GM18909 (cell line): ENCODE measurements at regions not wholly inside any gene's neighbourhood (a gene's known extent, or its start where the extent isn't known, plus 50 kb on each side); places are given as distances from the start of the nearest gene placed in this dataset.
"Not testable (repeated sequence)": the region's sequence is repeated elsewhere in the genome, so short reads cannot be mapped to it uniquely, and the experiment has no call there.

ENCODE experiments used
- ATAC-seq: cut with Tn5 transposase; IDR thresholded peaks from one replicate; pipeline ENCODE4 v1.9.1; 2021; ENCODE audit warnings: mild to moderate bottlenecking; ENCODE audit not compliant: unreplicated experiment, poor library complexity

DNA sequence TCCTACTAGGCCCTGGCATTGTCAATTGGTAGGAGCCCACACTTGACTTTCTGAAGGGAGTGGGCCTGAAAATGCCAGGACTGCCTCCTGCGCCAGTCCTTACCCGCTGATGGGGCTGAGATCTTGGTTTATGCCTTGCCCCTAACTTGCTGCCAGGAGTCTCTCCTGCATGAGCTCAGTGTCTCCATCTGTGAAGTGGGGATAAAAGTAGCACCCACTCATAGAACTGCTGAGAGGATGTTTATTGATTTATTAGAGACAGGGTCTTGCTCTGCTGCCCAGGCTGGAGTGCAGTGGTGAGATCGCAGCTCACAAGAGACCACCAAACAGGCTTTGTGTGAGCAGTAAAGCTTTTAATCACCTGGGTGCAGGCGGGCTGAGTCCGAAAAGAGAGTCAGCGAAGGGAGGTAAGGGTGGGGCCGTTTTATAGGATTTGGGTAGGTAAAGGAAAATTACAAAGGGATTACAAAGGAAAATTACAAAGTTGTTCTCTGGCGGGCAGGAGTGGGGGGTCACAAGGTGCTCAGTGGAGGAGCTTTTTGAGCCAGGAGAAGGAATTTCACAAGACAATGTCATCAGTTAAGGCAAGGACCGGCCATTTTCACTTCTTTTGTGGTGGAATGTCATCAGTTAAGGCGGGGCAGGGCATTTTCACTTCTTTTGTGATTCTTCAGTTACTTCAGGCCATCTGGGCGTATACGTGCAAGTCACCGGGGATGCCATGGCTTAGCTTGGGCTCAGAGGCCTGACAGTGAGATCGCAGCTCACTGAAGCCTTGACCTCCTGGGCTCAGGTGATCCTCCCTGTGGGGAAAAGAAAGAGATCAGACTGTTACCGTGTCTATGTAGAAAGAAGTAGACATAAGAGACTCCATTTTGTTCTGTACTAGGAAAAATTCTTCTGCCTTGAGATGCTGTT is 93.7 kb downstream of the LSM3 start:
- ATAC-seq = not testable (repeated sequence)

DNA sequence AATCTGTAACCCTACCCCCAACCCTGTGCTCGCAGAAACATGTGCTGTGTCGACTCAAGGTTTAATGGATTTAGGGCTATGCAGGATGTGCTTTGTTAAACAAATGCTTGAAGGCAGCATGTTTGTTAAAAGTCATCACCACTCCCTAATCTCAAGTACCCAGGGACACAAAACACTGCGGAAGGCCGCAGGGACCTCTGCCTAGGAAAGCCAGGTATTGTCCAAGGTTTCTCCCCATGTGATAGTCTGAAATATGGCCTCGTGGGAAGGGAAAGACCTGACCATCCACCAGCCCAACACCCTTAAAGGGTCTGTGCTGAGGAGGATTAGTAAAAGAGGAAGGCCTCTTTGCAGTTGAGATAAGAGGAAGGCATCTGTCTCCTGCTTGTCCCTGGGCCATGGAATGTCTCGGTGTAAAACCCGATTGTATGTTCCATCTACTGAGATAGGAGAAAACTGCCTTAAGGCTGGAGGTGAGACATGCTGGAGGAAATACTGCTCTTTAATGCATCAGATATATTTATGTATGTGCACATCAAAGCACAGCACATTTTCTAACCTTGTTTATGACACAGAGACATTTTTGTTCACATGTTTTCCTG is 94.4 kb downstream of the LSM3 start:
- ATAC-seq = not testable (repeated sequence)

DNA sequence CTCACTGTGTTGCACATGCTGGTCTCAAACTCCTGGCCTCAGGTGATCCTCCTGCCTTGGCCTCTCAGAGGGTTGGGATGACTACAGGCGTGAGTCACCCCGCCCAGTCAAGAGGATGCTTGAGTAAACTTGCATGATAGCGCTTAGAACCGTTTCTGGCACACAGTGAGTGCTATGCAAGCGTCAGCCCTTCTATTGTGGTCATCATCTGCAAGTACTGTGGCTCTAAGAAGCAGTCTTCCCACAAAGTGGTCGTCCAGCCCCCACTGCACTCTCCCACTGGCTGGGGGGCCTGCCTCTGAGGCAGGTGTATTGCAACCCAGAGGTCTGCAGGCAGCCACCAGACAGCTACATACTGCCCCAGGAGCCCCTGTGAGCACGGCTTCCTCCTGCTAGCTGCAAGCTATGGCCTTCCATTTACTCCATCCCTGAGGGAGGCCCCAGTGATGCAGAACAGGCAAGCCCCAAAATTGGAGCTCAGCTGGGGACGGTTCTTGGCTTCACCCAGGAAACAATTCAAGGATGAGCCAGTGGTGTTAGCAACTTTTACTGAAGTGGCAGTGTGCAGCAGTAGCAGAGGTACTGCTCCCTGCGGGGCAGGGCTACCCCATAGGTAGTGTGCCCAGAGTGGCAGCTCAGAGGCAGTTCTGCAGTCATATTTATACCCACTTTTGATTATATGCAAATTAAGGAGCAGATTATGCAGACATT is 95.4 kb downstream of the LSM3 start:
- ATAC-seq = no peak

DNA sequence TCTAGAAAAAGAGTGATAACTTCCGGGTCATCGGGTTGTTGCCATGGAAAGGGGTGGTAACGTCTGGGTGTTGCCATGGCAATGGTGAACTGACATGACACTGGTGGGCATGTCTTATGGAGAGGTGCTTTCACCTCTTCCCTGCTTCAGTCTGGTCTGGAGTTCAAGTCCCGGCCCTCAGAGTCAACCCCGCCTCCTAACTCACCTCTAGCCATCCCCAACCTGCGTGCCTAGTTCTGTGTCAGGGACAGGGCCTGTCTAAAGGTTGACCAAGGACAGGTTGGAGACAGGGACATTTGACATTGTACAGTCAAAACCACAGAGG is 96.0 kb downstream of the LSM3 start:
- ATAC-seq = no peak

DNA sequence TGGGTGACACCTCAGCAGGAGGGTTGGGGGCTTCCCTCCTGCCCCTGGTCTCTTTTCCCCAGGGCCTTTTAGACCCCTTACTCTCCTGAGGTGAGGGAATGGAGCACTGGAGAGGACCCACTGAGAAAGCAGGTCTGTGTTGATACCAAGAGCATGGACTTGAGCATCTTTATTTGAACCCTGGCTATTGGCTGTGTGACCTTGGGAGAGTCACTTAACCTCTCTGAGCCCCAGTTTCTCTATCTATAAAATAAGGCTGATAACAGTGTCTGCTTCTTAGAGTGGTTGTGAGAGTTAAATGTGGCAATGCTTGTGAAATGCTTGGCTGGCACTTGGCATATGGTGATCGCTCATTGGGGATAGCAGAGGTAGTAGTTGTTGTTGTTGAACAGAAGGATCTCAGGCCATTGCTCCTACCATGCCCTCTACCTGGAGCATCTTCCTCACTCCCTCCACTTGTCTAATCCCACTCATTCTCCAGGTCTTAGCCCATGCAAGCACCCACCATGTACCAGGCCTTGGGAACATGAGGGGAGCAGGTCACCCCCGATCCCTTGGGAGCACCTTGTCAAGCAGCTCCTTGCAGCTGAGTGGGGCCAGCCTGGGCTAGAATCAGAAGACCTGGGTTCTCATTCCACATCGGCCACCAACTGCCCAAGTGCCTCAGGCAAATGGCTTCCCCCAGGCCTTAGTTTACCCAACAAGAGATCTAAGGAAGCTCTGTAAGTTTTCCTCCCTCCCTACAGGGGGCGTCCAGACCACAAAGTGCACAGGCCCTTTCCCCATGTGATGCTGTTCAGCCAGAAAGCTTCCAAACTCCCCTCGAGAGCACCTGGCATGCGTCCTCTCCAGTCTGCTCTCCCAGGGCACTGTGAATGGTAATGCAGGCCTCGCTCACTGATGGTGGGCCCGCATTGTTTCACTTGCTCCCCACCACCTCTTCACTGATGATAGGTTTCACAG is 96.7 kb downstream of the LSM3 start:
- ATAC-seq = no peak

DNA sequence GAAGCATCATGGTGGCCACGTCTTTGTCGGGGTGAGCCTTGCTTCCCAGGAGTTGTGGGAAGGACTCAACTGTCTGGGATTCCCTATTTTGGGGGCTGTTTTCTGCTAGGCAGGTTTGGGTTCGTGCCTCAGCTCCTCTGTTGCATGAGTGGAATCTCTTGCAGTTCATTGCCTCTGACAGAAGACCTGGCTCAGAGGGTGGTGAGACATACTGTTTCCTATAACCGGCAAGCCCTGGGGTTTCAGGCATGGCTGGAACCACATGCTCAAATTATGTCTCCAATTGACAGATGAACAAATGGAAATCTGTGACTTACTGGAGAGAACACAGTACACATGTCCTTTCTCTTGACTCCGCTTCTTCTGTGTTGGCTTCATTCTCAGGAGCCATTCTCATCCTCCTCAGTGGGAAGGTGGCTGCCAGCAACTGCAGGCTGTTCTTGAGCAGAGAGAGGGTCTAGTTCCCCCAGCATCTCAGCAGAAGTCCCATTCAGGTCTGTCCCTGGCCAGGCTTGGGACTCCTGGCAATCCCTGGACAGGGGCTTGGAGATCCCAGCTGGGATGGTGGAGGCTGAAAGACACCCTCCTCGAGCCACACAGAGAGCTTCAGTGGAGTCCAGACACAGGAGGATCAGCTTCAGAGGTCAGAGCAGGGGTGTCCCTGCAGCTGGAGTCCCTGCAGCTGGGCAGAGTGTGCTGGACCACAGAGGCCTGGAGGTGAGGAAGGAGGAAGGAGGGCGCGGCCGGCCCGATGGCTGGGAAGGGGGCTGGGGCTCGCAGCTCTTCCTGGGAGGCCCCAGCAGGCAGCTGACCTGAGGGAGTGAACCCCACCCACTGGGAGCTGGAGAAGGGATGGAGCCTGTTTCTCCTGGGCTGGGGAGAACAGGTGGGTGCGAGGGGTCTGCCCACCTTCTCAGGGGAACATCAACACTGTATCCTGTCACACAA is 97.6 kb downstream of the LSM3 start:
- ATAC-seq = no peak

DNA sequence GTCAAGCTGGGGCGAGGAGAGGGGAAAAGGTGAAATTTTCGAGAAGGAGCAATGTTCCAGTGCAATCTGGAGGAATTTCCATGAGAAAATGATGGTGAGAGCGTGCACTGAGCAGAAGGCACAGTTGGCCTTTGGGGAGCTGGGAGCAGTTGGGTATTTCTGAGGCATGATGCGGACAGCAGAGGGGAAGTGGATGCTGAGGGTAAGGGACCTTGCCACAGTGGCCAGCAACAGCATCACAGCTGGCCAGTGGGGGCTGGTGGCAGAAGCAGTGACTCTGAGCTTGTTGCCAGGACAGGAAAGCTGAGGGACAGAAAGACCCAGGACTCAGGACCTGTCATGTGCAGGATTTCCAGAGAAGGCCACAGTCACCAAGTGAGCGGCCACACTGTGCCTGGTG is 98.9 kb downstream of the LSM3 start:
- ATAC-seq = no peak

DNA sequence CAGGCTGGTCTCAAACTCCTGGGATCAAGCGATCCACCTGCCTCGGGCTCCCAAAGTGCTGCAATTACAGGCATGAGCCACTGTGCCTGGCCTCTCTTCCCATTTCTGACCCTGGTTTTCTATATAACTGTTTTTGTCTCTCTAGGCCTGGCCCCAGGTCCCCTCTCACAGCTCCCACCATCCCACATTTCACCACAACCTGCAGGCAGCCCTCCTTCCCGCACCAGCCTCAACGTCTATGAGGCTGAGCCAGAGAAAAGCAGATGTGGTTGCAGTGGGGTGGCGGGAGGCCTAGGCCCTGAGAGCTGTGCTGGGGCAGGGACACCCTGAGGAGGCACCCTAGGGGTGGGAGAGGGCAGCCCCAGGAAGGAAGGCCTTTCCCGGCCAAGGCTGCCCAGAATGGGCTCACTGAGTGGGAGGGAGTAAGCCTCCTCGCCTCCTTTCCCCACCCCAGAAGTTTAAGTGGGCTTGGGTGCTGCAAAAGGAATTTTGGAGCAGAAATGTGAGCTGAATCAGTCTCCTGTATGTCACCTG is 99.7 kb downstream of the LSM3 start:
- ATAC-seq = no peak

DNA sequence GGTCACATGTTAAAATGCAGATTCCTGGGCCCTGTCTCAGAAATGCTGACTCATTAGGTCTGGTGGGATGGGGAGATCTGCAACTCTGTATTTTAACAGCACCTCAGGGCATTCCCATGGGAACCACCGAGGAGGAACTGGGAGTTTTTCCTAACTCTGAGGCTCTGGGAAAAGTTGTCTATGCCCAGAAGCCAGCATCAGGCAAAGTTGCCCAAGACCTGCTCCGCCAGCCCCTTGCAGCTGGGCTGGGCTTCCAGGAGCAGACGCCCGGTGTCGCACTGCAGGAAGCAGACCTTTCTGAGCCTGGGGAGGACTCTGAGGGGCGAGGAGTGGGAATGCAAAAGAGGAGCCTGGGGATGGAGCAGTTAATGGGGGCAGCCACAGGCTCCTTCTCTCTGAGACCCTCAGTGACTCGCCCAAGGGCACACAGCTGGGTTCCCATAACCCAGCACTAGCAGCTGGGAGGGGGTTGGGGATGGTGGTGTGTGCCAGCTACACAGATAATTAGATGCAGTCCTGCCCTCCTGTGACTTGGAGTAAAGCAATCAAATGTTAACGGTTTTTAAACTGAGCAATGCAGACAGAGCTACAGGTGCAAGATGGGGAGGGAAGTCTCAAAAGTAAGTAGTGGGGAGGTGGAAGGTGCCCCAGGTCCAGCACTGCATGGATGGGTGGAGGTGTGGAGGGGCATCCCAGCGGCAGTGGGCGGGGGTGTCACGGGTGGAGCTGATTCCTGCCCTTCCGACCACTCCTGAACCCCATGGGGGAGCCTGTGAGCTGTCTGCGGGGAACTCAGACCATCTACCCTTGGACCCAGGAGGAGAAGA is 100.4 kb downstream of the LSM3 start:
- no peak for ATAC-seq

DNA sequence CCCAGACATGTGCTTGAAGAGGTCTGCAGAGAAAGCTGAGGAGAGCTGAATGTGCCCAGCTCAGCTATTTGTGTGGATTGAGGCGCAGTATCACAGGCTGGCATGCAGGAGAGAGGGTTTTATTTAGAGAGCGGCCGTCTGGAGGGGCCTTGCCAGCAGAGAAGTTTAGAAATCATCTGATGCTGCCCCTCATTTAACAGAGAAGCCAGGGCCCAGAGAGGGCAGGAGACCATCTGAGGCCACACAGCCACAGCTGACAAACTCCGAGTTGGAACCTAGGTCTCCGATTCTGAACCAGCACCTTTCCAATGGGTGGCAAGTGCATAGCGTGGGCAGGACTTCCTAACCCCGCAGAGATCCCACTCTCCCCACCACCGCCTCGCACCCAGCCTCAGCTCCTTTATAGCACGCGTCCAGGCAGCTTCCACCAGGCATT is 101.0 kb downstream of the LSM3 start:
- ATAC-seq = no peak

DNA sequence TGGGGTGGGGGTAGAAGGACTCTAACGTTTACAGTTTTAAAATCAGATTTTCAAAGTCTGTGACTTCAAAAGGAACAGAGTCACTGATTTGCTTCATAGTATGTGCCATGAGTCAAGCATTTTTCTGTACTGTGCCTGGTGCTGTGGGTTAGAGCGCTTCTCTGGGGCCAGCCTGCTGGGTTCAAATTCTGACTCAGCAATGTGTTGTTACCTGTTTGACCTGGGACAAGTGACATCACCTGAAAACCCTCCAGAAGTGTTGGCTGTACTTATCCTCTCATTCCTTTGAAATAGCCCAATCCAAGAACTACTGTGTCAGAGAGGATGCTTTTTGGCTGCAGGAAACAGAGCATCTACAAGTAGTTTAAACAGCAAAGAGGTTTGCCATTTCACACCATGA is 101.7 kb downstream of the LSM3 start:
- no peak for ATAC-seq

DNA sequence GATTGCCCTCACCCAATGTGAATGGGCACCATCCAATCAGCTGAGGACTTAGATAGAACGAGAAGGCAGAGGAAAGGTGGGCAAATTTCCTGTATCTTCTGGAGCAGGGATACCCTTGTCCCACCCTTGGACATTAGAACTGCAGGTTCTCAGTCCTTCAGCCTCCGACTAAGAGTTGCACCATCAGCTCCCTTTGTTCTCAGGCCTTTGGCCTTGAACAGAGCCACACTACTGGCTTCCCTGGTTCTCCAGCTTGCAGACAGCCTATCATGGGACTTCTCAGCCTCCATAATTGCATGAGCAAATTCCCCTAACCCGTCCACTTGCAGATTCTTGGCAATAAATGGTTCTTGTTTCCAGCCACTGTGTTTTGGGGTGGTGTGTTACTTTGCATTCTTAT is 102.4 kb downstream of the LSM3 start:
- no peak for ATAC-seq

DNA sequence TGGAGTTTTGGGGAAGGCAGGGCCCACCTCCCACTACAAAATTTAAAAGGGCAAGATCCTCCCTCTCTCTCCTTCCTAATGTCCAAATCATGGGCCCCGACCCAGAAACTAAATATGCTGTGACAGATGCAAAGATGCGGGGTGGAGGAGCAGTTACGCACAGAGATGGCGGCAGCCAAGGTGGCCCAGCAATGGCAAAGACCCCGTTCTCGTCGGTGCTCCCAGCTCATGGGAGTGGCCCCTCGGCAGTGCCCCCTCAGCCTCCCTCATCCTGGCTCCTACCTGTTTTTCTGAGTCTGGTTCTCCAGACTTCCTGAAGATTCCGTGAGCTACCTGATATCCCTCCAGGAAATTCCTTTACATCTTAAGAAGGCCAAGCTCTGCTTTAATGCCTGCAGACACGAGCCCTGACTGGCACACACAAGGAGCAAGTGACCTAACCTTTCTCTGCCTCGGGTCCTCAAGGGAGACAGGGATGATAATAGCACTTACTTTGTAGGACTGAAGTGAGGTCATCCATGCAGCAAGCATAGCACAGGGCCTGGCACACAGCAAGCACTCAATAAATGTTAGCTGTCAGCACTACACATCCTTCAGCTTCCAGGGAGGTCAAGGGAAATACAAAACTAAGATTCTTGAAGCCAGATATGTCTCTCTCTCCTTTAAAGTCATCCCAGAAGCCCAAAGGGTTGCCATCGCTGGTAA is 103.5 kb downstream of the LSM3 start:
- no peak for ATAC-seq

DNA sequence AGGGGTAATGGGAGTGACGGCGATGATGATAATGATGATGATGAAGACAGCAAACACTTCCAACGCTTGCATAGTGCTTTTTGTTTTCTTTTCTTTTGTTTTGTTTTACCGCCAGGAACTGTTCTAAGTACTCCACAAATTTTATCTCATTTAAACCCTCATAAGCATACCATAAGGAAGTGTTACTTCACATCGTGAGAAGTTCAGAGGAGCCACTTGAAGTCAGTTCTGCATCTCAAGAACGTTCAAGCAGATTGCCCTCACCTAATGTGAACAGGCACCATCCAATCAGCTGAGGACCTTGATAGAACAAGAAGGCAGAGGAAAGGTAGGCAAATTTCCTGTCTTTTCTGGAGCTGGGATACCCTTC is 104.1 kb downstream of the LSM3 start:
- ATAC-seq = no peak

DNA sequence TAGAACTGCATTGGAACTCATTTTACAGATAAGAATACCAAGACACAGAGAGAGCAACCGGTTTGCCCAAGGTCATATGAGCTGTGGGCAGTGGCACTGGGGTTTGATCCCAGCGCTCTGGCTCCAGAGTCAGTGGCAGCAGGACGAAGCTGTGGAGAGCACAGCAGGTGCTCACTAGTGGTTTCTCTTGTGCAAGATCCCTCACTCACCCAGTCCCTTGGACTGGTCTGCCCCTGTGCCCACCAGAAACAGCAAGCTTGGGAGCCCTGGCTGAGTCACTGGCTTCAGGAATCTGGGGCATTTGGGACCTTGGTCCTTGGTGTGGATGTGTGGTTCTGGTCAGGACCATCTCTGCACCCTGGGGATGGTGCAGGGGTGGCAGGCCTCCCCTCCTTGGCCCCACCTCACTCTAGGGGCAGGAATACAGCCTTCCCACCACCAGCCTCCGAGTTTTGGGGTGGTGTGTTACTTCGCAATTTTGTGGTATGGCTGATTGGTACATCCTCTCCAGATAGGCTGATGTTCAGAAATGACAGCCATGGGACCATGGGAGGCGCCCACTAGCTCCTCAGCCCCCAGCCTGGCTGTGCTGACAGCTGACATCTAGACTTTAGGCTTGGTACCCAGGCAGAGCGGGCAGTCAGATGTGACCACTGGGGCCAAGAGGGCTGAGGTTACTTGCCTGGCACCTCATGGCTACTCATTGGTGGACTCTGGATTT is 104.6 kb downstream of the LSM3 start:
- no peak for ATAC-seq

DNA sequence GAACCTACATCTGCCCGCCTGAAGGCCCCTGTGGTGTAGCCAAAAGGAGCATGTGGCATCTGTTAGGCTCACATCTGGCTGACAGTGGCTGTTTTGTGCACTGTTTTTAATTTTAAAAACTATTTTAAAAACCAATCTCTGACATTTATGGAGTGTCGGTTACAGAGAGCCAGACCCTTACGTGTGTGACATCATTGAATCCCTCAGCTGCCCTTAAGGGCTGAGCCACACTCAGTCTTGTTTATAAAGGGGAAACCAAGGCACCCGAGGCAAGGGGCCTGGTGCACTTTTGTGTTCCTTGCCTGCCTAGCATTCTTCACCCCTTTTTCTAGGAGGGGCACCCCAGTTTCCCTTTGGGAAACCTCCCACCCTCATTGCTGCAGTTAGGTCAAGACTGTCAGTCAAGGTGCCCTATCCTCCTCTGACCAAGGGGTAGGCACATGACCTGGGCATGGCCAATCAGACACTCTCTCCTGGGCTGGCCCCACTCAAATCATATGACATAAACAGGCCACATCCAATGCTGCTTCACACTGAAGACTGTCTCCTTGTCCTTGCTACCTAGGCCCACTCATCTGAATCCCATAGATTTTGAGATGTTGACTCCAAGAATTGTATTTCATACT is 105.3 kb downstream of the LSM3 start:
- no peak for ATAC-seq
